ENCODE measurements at regions not wholly inside any gene's neighbourhood (a gene's known extent, or its start where the extent isn't known, plus 50 kb on each side); places are given as distances from the start of the nearest gene placed in this dataset.
"Not testable (repeated sequence)": the region's sequence is repeated elsewhere in the genome, so short reads cannot be mapped to it uniquely, and the experiment has no call there.

DNA sequence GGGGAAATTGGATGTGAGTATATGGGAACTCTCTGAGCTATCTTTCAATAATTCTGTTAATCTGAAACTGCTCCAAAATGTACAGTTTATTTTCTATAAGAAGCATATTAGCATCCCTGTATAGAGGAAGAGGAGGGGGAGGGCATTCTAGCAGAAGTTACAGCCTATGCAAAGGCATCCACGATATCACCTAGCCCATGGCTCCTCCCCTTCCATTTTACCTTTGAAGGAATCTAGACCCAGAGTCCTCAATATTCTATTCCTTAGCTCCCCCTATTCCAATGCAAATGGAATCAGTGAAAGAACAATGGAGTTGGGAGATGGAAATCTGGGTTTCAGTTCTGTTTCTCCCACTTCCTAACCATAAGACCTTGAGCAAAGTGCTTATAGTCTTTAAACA is 132.9 kb upstream of the IFNE start:
- DNase-seq (ENCODE audit: low read depth): no peak
- TF ChIP-seq, protein P1, sequence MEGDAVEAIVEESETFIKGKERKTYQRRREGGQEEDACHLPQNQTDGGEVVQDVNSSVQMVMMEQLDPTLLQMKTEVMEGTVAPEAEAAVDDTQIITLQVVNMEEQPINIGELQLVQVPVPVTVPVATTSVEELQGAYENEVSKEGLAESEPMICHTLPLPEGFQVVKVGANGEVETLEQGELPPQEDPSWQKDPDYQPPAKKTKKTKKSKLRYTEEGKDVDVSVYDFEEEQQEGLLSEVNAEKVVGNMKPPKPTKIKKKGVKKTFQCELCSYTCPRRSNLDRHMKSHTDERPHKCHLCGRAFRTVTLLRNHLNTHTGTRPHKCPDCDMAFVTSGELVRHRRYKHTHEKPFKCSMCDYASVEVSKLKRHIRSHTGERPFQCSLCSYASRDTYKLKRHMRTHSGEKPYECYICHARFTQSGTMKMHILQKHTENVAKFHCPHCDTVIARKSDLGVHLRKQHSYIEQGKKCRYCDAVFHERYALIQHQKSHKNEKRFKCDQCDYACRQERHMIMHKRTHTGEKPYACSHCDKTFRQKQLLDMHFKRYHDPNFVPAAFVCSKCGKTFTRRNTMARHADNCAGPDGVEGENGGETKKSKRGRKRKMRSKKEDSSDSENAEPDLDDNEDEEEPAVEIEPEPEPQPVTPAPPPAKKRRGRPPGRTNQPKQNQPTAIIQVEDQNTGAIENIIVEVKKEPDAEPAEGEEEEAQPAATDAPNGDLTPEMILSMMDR (IDR thresholded peaks at IDR 0.05; ENCODE audit: control insufficient read depth, extremely low read depth, insufficient read depth): no peak

DNA sequence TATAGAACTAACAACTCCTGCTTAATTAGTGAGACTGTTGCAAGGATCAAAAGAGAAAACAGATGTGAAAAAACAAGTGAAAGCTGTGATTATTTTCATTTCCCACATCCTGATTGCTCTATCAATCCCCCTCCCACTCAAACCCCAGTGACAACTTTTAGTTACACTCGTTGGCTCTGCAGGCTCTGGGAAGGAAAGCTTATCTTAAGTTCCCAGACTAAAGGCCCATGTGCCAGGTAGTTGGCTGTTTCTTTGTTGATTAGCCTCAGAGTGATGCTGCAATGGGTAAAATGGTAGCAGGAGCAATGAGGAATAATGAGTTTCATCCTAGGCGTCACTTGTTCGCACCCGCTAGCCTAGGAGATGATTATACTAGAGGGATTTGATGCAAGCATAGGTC is 133.3 kb upstream of the IFNE start:
- no peak overlapping the region for H3K4me3 ChIP-seq (ENCODE audit: low read depth, low read length)
- TF ChIP-seq, protein P1 (IDR thresholded peaks at IDR 0.05; ENCODE audit: control insufficient read depth, extremely low read depth, insufficient read depth): no peak
- DNase-seq (ENCODE audit: low read depth): no peak

More for the DNA sequence above, 132.9 kb upstream of the IFNE start:
- no peak overlapping the region for H3K4me3 ChIP-seq (ENCODE audit: low read depth, low read length)

DNA sequence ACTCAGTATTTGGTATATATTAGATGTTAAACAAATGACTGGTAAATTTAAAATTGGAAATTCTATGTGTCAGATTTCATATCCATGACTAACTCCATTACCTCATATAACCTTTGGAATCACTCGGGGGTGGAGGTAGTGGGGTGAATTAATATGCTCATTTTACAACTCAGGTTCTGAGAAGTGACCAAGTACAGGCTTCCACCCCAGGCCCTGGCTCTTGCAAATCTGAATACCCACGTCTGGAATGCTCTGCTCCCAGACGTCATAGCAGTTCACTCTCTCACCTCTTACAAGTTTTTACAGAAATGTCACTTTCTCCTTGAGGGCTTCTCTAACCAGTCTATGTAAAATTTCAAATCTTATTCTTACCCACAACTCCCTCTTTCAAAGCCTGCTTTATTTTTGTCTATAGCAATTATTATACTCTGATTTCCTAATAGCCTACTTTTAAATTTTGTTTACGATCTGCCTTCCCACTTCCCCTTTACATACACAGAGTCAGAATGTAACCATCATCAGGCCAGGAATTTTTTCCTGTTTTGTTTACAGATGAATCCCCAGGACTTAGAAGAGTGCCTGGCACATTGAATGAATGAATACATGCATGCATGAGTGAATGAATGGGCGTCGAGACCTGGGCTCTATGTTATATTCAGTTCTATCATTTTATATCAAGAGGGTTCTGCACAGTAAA is 134.1 kb upstream of the IFNE start:
- no peak for DNase-seq (ENCODE audit: low read depth)
- H3K4me3 ChIP-seq (ENCODE audit: low read depth, low read length): no peak overlapping the region
- TF ChIP-seq, protein P1 (IDR thresholded peaks at IDR 0.05; ENCODE audit: control insufficient read depth, extremely low read depth, insufficient read depth): no peak

DNA sequence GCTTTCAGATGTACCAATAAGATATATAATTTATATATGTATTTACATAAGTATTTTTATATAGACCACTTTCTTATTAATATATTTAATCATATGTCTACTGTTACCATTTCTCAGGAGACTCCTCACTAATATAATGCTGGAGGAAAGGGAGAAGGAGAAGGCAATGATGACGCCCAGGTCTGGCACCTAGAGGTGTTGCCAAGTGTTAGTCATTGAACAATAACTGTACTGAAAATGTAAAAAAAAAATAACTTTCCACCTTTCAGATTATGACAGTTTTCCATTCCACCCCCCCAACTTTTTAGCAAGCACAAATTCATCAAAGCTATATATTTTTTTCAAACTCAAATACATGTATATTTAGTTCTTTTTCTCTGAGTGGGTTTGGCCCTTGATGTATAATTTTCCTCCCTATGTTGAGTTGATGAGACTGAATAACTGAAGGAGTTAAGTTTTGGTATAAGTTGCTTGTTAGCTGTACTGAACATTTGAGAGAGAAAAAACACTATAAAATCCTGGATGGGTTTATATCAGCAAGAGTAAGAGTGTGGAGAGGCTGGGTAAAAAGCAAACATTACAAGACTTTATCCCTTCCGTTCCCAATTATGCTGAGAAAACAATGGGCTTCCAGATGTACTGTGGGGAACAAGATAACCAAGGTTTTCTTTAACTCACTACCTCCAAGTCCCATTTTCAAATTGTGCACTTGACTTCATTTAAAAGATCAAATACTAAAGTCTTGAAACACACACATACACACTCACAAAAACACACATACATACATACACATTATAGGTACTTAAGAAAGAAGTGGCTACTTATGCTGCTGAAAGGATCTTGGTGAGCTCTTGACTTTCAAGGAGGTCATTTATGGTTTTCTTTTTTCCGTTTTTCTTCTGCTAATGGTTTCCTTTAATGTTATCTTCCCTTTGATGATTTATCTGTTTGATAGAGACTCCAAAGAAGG is 142.8 kb upstream of the IFNE start:
- H3K4me3 ChIP-seq (ENCODE audit: low read depth, low read length): no peak overlapping the region
- TF ChIP-seq, protein P1 (IDR thresholded peaks at IDR 0.05; ENCODE audit: control insufficient read depth, extremely low read depth, insufficient read depth): no peak
- no peak for DNase-seq (ENCODE audit: low read depth)

DNA sequence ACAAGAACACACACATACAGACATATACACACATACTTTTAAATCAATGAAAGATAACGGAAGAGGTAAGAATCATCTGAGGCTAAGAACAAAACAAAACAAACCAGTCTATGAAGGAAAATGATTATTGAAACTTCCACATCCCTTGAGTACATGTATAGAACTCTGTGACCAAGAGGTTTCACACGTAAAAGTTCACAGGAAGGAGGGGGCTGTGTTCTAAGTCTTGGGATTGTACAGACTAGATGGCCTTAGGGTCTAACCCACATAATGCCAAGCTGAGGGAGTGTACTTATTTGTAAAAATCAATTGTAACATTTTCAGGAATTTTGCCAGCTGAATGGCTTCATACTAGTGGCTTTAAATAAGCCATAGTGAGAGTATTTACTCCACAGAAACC is 144.4 kb upstream of the IFNE start:
- H3K4me3 ChIP-seq (ENCODE audit: low read depth, low read length): no peak overlapping the region
- TF ChIP-seq, protein P1 (IDR thresholded peaks at IDR 0.05; ENCODE audit: control insufficient read depth, extremely low read depth, insufficient read depth): no peak
- DNase-seq (ENCODE audit: low read depth): no peak

DNA sequence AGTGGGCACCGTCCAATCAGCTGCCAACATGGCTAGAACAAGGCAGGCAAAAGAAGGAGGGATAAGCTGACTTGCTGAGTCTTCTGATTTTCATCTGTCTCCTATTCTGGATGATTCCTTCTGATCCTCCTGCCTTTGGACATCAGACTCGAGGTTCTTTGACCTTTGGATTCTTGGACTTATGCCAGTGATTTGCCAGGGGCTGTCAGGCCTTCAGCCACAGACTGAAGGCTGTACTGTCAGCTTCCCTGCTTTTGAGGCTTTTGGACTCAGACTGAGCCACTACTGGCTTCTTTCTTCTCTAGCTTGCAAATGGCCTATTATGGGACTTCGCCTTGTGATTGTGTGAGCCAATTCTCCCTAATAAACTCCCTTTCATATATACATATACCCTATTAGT is 146.8 kb upstream of the IFNE start:
- not testable (repeated sequence) for H3K4me3 ChIP-seq (ENCODE audit: low read depth, low read length); DNase-seq (ENCODE audit: low read depth)

DNA sequence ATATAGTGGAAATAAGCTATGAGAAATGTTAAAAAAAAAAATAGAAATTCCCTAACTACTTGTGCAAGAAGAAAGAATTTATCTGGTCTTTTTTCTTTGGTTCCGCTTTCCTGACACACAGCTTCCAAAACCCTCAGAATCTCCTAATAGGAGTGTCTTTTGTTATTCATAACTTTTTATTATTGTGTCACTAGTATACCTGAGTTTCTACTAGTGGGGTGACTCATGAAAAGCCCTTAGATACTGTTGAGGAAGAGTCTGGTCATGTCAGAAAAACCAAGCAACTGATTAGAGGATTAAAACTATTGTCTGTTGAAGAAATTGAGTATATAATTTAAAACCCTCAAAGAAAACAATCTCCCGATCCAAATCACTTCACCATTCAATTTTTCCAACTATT is 152.8 kb upstream of the IFNE start:
- no peak overlapping the region for H3K4me3 ChIP-seq (ENCODE audit: low read depth, low read length)
- DNase-seq (ENCODE audit: low read depth): no peak
- TF ChIP-seq, protein P1 (IDR thresholded peaks at IDR 0.05; ENCODE audit: control insufficient read depth, extremely low read depth, insufficient read depth): no peak

All from LNCaP clone FGC (cell line).